Mucosa of gallbladder (tissue), 1 donor: ENCODE measurements at regions not wholly inside any gene's neighbourhood (a gene's known extent, or its start where the extent isn't known, plus 50 kb on each side); places are given as distances from the start of the nearest gene placed in this dataset.

Source experiments
- DNase-seq: peaks from one replicate; pipeline ENCODE4 v3.0.0-alpha.2; 2020; ENCODE audit warnings: low spot score
- donor health status: DM: no; HTN: no; CAD: no.

- no peak for DNase-seq
Measured at GRCh38 chr17:77001487-77001886, 133.3 kb downstream of the MGAT5B start.

GRCh38 chr17:77002103-77003045, 134.2 kb downstream of the MGAT5B start:
- no peak for DNase-seq

GRCh38 chr17:77003699-77004098, 135.5 kb downstream of the MGAT5B start:
- DNase-seq: no peak

GRCh38 chr17:77006971-77007649, 133.7 kb upstream of the SEC14L1 start:
- no peak for DNase-seq

- no peak for DNase-seq
Measured at GRCh38 chr17:77009877-77010276, 130.9 kb upstream of the SEC14L1 start.

- DNase-seq: no peak
Measured at GRCh38 chr17:77010667-77011066, 130.1 kb upstream of the SEC14L1 start.

GRCh38 chr17:77011173-77012011, 129.4 kb upstream of the SEC14L1 start:
- peak; percentile 35 for DNase-seq

GRCh38 chr17:77018504-77018903, 122.3 kb upstream of the SEC14L1 start:
- no peak for DNase-seq

GRCh38 chr17:77019893-77020379, 120.8 kb upstream of the SEC14L1 start:
- DNase-seq: no peak

GRCh38 chr17:77020973-77021372, 119.8 kb upstream of the SEC14L1 start:
- DNase-seq: no peak

- DNase-seq: no peak
Measured at GRCh38 chr17:77022766-77023165, 118.0 kb upstream of the SEC14L1 start.

- DNase-seq: no peak
Measured at GRCh38 chr17:77025781-77026180, 115.0 kb upstream of the SEC14L1 start.

GRCh38 chr17:77027271-77027889, 113.4 kb upstream of the SEC14L1 start:
- no peak for DNase-seq

GRCh38 chr17:77028900-77029299, 111.9 kb upstream of the SEC14L1 start:
- no peak for DNase-seq

GRCh38 chr17:77032929-77033328, 107.8 kb upstream of the SEC14L1 start:
- DNase-seq: no peak

GRCh38 chr17:77033892-77034404, 106.8 kb upstream of the SEC14L1 start:
- DNase-seq: no peak

GRCh38 chr17:77034677-77035424, 105.9 kb upstream of the SEC14L1 start:
- no peak for DNase-seq

- no peak for DNase-seq
Measured at GRCh38 chr17:77035526-77035925, 105.2 kb upstream of the SEC14L1 start.

GRCh38 chr17:77036136-77036840, 104.5 kb upstream of the SEC14L1 start:
- DNase-seq: no peak

GRCh38 chr17:77036841-77037381, 103.9 kb upstream of the SEC14L1 start:
- DNase-seq: peak; percentile 12
